ENCODE measurements at regions not wholly inside any gene's neighbourhood (a gene's known extent, or its start where the extent isn't known, plus 50 kb on each side); places are given as distances from the start of the nearest gene placed in this dataset.

DNA sequence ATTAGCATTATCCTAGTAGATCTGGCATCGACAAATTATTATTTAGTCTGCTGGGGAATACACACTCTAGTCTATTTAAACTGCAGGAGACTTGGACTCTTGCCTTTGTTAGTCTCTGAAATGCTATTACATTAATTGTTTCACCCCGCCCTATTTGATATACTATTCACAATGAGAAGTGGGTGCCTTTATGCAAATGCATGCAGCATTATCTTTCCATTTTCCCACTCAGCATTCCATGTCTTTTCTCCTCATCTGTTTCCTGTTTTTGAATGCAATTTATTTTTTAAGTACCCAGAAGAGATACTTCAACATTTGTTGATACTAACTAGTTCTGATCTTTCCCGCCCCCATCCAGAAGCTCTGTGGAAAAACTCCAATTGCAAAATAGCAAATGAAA lies 395.3 kb upstream of the NXPH2 start:
- TF ChIP-seq, protein P1, sequence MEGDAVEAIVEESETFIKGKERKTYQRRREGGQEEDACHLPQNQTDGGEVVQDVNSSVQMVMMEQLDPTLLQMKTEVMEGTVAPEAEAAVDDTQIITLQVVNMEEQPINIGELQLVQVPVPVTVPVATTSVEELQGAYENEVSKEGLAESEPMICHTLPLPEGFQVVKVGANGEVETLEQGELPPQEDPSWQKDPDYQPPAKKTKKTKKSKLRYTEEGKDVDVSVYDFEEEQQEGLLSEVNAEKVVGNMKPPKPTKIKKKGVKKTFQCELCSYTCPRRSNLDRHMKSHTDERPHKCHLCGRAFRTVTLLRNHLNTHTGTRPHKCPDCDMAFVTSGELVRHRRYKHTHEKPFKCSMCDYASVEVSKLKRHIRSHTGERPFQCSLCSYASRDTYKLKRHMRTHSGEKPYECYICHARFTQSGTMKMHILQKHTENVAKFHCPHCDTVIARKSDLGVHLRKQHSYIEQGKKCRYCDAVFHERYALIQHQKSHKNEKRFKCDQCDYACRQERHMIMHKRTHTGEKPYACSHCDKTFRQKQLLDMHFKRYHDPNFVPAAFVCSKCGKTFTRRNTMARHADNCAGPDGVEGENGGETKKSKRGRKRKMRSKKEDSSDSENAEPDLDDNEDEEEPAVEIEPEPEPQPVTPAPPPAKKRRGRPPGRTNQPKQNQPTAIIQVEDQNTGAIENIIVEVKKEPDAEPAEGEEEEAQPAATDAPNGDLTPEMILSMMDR (IDR thresholded peaks at IDR 0.05; ENCODE audit: low read length), result no peak
- no peak for TF ChIP-seq EZH2 (IDR thresholded peaks at IDR 0.05; ENCODE audit: borderline replicate concordance, low read length)

All from OCI-LY1 (cell line).